ENCODE measurements at regions not wholly inside any gene's neighbourhood (a gene's known extent, or its start where the extent isn't known, plus 50 kb on each side); places are given as distances from the start of the nearest gene placed in this dataset.

DNA sequence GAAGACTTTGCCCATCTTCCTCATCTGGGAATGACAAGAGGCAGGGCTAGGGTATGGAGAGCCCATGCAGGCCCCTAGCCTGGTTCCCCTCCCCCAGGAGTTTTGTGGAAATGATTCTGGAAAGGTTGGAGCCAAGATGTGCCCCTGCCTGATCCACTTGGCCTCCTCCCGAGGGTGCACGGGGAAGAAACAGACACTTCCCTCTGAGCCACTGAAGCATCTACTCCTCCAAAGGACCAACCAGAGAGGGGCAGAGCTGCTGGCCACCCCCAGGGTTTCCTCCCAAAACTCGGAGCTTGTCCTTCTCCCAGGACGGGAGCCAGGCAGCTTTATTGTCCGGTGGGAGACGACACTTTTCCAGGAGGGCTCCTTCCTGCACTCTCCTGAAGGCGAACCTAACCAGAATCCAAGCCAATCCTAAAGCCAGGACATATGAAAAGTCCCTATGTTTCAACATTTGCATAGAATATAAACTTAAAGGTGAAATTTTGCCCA, 149.2 kb upstream of the COPS8 start:
- no peak overlapping the region for H3K4me3 ChIP-seq (ENCODE audit: low read depth, low read length)
- TF ChIP-seq, protein P1, sequence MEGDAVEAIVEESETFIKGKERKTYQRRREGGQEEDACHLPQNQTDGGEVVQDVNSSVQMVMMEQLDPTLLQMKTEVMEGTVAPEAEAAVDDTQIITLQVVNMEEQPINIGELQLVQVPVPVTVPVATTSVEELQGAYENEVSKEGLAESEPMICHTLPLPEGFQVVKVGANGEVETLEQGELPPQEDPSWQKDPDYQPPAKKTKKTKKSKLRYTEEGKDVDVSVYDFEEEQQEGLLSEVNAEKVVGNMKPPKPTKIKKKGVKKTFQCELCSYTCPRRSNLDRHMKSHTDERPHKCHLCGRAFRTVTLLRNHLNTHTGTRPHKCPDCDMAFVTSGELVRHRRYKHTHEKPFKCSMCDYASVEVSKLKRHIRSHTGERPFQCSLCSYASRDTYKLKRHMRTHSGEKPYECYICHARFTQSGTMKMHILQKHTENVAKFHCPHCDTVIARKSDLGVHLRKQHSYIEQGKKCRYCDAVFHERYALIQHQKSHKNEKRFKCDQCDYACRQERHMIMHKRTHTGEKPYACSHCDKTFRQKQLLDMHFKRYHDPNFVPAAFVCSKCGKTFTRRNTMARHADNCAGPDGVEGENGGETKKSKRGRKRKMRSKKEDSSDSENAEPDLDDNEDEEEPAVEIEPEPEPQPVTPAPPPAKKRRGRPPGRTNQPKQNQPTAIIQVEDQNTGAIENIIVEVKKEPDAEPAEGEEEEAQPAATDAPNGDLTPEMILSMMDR (IDR thresholded peaks at IDR 0.05; ENCODE audit: low read depth, low read length) = no peak
- DNase-seq (ENCODE audit: low read depth, low spot score) = no peak
- in situ Hi-C loops (cut with HindIII; ENCODE audit: low sequenced_read_pairs) = no loop called here

DNA sequence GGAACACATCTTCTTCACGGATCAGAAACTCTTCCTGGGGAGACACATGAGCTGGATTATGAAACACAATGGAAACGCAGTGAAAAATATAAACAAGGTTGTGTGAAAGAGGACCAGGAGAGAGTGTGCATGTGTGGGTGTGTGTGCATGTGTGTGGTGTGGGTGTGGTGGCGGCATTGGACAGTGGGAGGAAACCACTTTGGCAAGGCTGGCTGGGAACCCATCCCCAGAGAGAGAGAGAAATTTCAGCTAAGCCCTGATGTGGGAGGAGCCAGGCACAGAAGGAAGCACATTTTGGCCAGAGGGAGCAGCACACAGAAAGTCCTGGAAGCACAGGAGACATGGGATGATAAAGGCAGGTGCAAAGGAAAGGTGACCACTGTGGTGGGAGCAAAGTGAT, 147.6 kb upstream of the COPS8 start:
- H3K4me3 ChIP-seq (ENCODE audit: low read depth, low read length) = no peak overlapping the region
- in situ Hi-C loops (cut with HindIII; ENCODE audit: low sequenced_read_pairs) = no loop called here
- no peak for DNase-seq (ENCODE audit: low read depth, low spot score)
- TF ChIP-seq, protein P1 (IDR thresholded peaks at IDR 0.05; ENCODE audit: low read depth, low read length) = no peak

DNA sequence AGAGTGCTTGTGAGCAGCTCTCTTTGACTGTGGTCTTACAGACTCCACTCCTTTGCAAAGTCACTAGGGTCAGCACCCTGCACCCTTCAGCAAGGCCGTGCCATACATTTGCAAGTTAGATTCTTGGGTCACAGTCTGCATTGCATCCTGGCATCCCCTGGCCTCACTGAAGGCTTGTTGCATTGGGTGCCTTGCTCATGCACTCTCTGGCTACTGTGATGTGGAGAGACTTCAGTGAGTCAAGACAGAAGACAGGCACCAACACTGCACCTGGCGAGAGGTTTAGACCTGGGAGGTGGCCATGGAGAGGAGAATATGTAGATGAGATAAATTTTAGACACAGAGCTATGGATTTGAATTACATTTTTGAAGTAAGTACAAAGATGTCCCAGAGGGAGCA, 146.4 kb upstream of the COPS8 start:
- no peak overlapping the region for H3K4me3 ChIP-seq (ENCODE audit: low read depth, low read length)
- TF ChIP-seq, protein P1 (IDR thresholded peaks at IDR 0.05; ENCODE audit: low read depth, low read length) = no peak
- no peak for DNase-seq (ENCODE audit: low read depth, low spot score)
- in situ Hi-C loops (cut with HindIII; ENCODE audit: low sequenced_read_pairs) = no loop called here

DNA sequence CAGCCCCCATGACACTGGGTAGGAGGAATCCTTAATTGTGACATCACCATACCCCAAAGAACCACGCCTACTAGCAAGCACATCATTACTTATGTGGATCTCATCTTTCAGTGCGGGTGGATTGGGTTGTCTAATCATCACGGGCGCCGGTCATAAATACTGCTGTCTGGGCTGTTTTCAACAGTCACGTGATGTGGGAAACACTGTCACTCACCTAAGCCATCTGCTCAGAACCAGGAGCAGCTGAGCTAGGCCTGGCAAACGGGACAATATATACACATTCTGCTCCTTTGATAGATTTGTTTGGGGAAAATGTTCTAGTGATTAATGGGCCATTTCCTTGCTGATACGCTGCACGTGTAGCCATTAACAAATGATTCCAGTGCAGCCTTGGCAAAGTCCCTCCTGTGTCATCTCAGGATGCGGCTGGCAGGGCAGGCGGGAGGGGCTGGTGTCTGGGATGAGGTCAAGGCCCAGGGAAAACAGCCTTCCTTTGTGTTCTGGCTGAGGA, 145.9 kb upstream of the COPS8 start:
- no peak for DNase-seq (ENCODE audit: low read depth, low spot score)
- in situ Hi-C loops (cut with HindIII; ENCODE audit: low sequenced_read_pairs) = no loop called here
- TF ChIP-seq, protein P1 (IDR thresholded peaks at IDR 0.05; ENCODE audit: low read depth, low read length) = no peak
- no peak overlapping the region for H3K4me3 ChIP-seq (ENCODE audit: low read depth, low read length)

DNA sequence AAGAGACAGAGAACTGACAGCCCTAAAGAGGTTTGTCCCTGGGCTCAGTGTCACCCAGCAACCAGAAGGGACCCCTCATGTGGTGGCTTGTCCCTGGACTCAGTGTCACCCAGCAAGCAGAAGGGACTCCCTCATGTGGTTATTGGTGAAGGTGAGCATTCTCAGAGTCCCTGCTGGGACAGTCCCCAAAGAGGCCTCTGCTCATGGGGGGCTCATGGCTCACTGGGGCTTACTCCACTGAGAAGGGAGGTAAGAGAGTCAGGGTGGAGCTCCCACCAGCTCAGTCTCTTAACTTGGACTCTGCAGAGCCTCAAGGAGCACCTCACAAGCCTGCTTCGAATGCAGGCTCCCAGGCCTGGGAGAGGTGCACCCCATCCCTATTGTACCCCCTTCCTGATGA, 145.2 kb upstream of the COPS8 start:
- no peak overlapping the region for H3K4me3 ChIP-seq (ENCODE audit: low read depth, low read length)
- TF ChIP-seq, protein P1 (IDR thresholded peaks at IDR 0.05; ENCODE audit: low read depth, low read length) = no peak
- in situ Hi-C loops (cut with HindIII; ENCODE audit: low sequenced_read_pairs) = no loop called here
- DNase-seq (ENCODE audit: low read depth, low spot score) = no peak

DNA sequence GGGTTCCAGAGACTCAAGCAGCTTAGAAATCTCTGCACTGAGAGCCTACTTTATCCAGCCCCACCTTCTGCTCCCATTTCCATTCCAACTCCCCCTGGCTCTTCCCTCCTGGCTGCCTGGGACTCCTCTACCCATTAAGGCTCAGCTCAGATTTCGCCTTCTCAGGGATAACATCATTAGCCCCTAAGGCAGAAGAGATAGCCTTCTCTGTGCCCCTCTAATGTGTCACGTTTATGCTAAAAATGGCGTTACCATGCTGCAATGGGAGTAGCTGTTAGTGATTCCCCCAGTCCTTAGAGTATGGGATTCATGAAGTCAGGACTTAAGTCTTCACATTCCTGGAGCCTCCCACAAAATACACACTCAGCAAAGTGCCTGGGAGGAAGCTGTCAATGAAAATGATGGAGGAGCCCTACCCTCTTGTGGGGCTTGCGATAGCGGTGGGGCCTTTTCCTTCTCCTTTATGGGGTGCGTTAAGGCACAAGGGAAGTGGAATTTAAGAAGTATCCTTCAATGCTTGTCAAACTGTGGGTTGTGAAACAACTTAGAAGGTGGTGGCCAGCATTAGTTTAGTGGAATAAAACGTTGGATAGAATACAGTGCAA, 144.7 kb upstream of the COPS8 start:
- no peak for DNase-seq (ENCODE audit: low read depth, low spot score)
- in situ Hi-C loops (cut with HindIII; ENCODE audit: low sequenced_read_pairs) = no loop called here
- TF ChIP-seq, protein P1 (IDR thresholded peaks at IDR 0.05; ENCODE audit: low read depth, low read length) = no peak
- H3K4me3 ChIP-seq (ENCODE audit: low read depth, low read length) = no peak overlapping the region

Measured in astrocyte of the spinal cord (primary cell).